ENCODE measurements at regions not wholly inside any gene's neighbourhood (a gene's known extent, or its start where the extent isn't known, plus 50 kb on each side); places are given as distances from the start of the nearest gene placed in this dataset.

GRCh38 chr2:199527071-199527470 is 69.3 kb upstream of the SATB2 start:
- TF ChIP-seq JUN (IDR thresholded peaks at IDR 0.05; ENCODE audit: borderline replicate concordance, insufficient read depth, insufficient read length, low read depth) (no peak), MAX (IDR thresholded peaks at IDR 0.05; ENCODE audit: insufficient read depth, insufficient read length) (no peak), EZH2 (IDR thresholded peaks at IDR 0.05; ENCODE audit: borderline replicate concordance, low read depth, low read length, severe bottlenecking) (no peak), POLR2AphosphoS5 (IDR thresholded peaks at IDR 0.05; ENCODE audit: insufficient read depth, low read depth, low read length) (no peak), POLR2A (IDR thresholded peaks at IDR 0.05; ENCODE audit: low read depth, low read length) (no peak), GATA2 (IDR thresholded peaks at IDR 0.05; ENCODE audit: insufficient read depth, insufficient read length, low read depth, low read length) (no peak), FOS (IDR thresholded peaks at IDR 0.05; ENCODE audit: borderline replicate concordance, insufficient read depth, low read length) (no peak), MYC (IDR thresholded peaks at IDR 0.05; ENCODE audit: low read depth, low read length) (no peak)
- TF ChIP-seq, protein P1, sequence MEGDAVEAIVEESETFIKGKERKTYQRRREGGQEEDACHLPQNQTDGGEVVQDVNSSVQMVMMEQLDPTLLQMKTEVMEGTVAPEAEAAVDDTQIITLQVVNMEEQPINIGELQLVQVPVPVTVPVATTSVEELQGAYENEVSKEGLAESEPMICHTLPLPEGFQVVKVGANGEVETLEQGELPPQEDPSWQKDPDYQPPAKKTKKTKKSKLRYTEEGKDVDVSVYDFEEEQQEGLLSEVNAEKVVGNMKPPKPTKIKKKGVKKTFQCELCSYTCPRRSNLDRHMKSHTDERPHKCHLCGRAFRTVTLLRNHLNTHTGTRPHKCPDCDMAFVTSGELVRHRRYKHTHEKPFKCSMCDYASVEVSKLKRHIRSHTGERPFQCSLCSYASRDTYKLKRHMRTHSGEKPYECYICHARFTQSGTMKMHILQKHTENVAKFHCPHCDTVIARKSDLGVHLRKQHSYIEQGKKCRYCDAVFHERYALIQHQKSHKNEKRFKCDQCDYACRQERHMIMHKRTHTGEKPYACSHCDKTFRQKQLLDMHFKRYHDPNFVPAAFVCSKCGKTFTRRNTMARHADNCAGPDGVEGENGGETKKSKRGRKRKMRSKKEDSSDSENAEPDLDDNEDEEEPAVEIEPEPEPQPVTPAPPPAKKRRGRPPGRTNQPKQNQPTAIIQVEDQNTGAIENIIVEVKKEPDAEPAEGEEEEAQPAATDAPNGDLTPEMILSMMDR (IDR thresholded peaks at IDR 0.05; ENCODE audit: extremely low read depth in 1 of 2, insufficient read depth in 1 of 2, low read depth in 1 of 2, low read length in 2 of 2) = no peak
- dilution Hi-C loops (cut with MboI; ENCODE audit: extremely low pct_ligation_motif_present, low sequenced_read_pairs) = no loop called here

More at GRCh38 chr2:199527071-199527470, 69.3 kb upstream of the SATB2 start:
- H3K9ac ChIP-seq (replicated peaks; ENCODE audit: extremely low read depth, insufficient read depth, low read length) = no peak overlapping the region
- no peak overlapping the region for H3K4me2 ChIP-seq (ENCODE audit: insufficient read depth, low read length)
- FAIRE-seq (no peak), DNase-seq (ENCODE audit: low read depth, low spot score) (no peak)
- H2AFZ ChIP-seq (ENCODE audit: low read depth, low read length) = no peak overlapping the region
- H3K9me3 ChIP-seq (replicated peaks; ENCODE audit: control insufficient read depth, insufficient read depth, low read length) = no peaks in the 10 kb centered on the region
- H4K20me1 ChIP-seq (replicated peaks; ENCODE audit: control insufficient read depth, extremely low read depth, insufficient read depth, low read length) = no peaks in the 10 kb centered on the region
- ChIA-PET POLR2A (no interaction called here), CTCF (no interaction called here)
- no peak overlapping the region for H3K27ac ChIP-seq (ENCODE audit: insufficient read depth, low read depth, low read length)
- no peaks in the 10 kb centered on the region for H3K4me1 ChIP-seq (ENCODE audit: control insufficient read depth, extremely low read depth, insufficient read depth, low read length)
- H3K27me3 ChIP-seq (ENCODE audit: control insufficient read depth in 2 of 2, insufficient read depth in 2 of 2, low read length in 2 of 2) = no peaks in the 10 kb centered on the region
- H3K79me2 ChIP-seq (ENCODE audit: control insufficient read depth, insufficient read depth, low read length) = no peaks in the 10 kb centered on the region
- no TSS peak for BruUV-seq (replicated peaks)
- H3K36me3 ChIP-seq (ENCODE audit: control insufficient read depth in 2 of 2, extremely low read depth in 1 of 2, insufficient read depth in 2 of 2, low read length in 2 of 2) = no peaks in the 10 kb centered on the region
- H3K4me3 ChIP-seq (replicated peaks in 1 of 3; ENCODE audit: insufficient read depth in 1 of 3, low read depth in 1 of 3, low read length in 3 of 3) = no peak overlapping the region
- intact Hi-C loops (cut with micrococcal nuclease) = no loop called here
- no peaks in the 10 kb centered on the region for H3K9me1 ChIP-seq (replicated peaks; ENCODE audit: control insufficient read depth, extremely low read depth, insufficient read depth, low read length)

All from endothelial cell of umbilical vein (primary cell).